Astrocyte of the spinal cord (primary cell): ENCODE measurements at regions not wholly inside any gene's neighbourhood (a gene's known extent, or its start where the extent isn't known, plus 50 kb on each side); places are given as distances from the start of the nearest gene placed in this dataset.

ENCODE experiments used
- DNase-seq: peaks from one replicate; pipeline ENCODE4 v3.0.0; 2011; ENCODE audit warnings: low read depth, low spot score
- H3K4me3 ChIP-seq: 2 replicates; pipeline ENCODE4 v1.5.1; 2011; ENCODE audit warnings: low read depth, mild to moderate bottlenecking, low read length, moderate library complexity
- in situ Hi-C: cut with HindIII; loops from 2 replicates; pipeline ENCODE4 v1.10.0; 2017; ENCODE audit warnings: low sequenced_read_pairs
- TF ChIP-seq, protein P1 (sequence below): IDR thresholded peaks from 2 replicates; pipeline ENCODE4 v1.5.1; 2012; ENCODE audit warnings: low read depth, mild to moderate bottlenecking, low read length, inconsistent platforms

DNA sequence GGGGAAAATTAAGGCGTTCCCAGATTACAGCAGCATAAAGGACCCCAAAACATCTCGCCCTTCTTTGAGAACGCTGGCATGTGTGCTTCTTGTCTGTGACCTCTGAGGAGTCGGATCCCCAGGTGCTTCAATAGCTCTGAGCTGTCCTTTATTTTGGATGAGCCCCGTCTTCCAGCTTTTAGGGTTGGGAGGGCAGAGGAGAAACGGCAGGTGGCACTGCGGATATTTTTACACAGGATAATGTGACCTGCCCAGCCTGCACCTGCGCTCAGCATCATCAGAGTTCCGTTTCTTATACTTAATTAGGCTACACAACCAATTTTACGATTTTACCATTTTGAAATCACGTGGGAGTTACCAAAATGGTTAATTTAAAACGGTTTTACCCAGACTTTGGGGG, 147.7 kb upstream of the RPS6KA2 start:
- in situ Hi-C loops = no loop called here
- TF ChIP-seq, protein P1, sequence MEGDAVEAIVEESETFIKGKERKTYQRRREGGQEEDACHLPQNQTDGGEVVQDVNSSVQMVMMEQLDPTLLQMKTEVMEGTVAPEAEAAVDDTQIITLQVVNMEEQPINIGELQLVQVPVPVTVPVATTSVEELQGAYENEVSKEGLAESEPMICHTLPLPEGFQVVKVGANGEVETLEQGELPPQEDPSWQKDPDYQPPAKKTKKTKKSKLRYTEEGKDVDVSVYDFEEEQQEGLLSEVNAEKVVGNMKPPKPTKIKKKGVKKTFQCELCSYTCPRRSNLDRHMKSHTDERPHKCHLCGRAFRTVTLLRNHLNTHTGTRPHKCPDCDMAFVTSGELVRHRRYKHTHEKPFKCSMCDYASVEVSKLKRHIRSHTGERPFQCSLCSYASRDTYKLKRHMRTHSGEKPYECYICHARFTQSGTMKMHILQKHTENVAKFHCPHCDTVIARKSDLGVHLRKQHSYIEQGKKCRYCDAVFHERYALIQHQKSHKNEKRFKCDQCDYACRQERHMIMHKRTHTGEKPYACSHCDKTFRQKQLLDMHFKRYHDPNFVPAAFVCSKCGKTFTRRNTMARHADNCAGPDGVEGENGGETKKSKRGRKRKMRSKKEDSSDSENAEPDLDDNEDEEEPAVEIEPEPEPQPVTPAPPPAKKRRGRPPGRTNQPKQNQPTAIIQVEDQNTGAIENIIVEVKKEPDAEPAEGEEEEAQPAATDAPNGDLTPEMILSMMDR = no peak
- no peak for DNase-seq
- H3K4me3 ChIP-seq = no peak overlapping the region

DNA sequence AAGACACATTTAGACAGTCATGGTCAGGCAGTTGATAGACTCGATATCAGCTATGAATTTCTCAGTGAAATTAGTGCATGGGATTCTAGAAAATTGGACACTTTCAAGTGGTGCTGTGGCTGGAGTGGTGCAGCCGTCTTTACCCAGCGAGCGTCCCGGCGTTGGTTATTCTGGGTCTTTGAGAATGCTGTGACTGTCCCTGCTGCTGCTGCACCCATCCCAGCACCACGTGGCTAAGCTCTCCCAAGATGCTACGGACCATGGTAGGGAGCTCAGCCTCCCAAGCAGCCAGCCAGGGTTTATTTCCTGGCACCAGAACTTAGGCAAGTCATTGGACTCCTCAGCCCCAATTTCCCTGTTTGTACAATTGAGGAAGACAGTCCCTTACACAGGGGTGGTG, 147.2 kb upstream of the RPS6KA2 start:
- in situ Hi-C loops = no loop called here
- DNase-seq = no peak
- H3K4me3 ChIP-seq = no peak overlapping the region
- TF ChIP-seq, protein P1 = no peak

DNA sequence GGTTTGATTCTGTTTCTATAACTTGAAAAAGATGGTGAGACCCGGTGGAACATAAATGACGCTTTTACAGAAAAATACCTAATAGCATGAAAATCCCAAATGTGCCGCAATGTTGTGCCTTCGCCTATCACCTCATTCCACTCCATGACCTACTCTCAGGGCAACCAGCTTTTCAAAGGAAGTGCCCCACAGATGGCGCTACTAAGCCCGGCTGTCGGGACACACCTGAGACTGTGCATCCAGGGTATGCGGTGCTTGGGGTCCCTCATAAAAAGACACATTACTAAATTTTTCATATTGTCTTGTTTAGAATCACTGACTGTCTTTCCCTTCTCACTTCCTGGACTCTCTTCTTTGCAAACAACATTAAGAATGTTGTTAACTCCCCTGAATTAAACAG, 145.5 kb upstream of the RPS6KA2 start:
- H3K4me3 ChIP-seq = no peak overlapping the region
- in situ Hi-C loops = no loop called here
- no peak for DNase-seq
- TF ChIP-seq, protein P1 = peak; percentile 36

DNA sequence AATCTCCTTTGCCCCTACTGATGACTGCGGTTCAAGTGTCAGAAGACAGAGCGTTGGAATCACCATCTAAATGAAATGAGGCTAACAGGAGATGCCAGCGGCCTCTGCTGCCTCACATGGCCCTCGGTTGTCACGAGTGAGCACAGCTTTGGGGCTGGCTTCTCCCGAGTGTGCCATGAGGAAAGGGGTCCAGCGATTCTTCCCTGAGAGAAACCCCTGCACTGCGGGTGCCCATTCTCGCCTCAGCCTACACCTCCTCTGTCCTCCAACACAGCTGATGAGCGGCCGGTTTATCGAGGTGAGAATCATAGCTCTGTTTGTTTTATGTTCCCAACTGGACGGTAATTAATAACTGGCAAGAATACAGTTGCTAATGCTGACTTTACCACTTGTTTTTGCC, 144.7 kb upstream of the RPS6KA2 start:
- no peak for DNase-seq
- in situ Hi-C loops = no loop called here
- TF ChIP-seq, protein P1 = no peak
- H3K4me3 ChIP-seq = no peak overlapping the region

DNA sequence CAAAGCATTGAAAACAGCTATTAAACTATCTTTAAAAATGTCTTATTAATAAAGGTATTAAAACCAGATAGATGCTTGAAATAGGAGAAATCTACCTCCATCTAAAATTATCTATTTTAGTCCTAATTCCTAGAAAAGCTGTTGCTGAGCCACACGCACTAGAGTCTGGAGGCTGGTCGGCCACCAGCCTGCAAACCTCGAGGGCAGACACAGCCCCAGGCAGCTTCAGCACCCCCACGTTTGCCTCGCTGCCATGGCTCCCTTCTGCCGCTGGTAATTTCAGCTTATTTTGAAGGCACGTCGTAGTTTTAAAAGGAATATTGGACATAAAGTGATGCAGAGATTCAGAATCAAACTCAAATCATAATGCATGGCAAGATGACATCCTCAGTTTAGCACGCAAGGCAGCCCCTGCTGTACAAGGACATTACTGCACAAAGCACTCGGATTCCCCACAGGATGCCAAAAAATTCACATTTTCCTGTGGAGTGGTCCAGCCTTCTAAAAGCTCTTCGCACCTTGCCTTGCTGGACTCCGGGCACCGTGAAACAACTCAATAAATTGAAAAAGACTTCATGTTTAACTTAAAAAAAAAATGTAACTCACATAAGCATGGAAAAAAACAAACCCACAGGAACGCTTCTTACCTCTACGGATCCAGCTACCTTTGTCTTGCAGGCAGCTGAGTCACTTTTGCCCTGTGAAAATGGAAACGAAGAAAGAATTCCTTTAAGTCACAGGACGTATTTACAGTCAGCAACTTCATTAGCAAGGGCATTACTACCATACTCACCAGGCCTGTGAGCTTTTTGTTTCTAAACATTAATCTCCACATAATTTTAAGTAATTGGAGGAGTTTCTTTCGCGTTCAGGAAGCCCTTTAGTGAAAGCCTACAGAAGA, 143.4 kb upstream of the RPS6KA2 start:
- H3K4me3 ChIP-seq = no peak overlapping the region
- TF ChIP-seq, protein P1 = peak; percentile 34
- in situ Hi-C loops = no loop called here
- no peak for DNase-seq

DNA sequence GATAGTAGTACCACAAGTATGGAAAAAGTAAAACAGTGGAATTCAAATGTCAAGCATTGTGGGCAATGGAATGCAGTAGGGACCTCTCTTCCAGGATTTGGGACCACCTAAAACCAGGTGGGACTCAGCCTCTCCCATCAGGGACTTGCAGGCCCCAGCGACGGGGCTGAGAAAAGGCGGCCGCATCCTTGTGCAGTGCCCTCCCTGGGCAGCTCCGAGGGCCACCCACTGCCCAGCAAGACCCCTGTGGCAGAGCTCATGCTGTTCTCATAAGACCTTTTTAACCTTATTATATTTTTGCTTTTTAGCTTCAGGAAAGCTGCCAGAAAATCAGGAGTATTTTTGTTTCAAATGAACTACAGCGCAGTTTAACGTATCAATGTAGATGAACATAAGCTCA, 142.6 kb upstream of the RPS6KA2 start:
- H3K4me3 ChIP-seq = no peak overlapping the region
- no peak for DNase-seq
- TF ChIP-seq, protein P1 = no peak
- in situ Hi-C loops = no loop called here
